ENCODE measurements at regions not wholly inside any gene's neighbourhood (a gene's known extent, or its start where the extent isn't known, plus 50 kb on each side); places are given as distances from the start of the nearest gene placed in this dataset.

DNA sequence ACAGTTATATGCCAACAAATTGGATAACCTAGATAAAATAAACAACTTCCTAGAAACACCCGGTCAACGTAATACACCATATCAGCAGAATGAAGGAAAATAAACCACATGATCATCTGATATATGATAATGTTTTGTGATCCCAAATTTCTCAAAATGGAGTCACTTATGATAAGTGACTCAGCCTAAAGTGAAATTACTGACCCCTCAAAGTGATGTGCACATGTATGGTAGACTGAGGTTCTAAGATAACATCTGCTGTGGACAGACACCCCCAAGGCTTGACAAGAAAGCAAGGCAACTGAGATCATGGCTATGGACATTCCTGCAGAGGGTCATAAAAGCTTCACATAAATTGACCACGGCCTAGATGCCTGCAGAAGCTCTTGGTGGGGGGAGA is 105.1 kb upstream of the DCN start:
- DNase-seq (ENCODE audit: low spot score): no peak
- TF ChIP-seq, protein P1, sequence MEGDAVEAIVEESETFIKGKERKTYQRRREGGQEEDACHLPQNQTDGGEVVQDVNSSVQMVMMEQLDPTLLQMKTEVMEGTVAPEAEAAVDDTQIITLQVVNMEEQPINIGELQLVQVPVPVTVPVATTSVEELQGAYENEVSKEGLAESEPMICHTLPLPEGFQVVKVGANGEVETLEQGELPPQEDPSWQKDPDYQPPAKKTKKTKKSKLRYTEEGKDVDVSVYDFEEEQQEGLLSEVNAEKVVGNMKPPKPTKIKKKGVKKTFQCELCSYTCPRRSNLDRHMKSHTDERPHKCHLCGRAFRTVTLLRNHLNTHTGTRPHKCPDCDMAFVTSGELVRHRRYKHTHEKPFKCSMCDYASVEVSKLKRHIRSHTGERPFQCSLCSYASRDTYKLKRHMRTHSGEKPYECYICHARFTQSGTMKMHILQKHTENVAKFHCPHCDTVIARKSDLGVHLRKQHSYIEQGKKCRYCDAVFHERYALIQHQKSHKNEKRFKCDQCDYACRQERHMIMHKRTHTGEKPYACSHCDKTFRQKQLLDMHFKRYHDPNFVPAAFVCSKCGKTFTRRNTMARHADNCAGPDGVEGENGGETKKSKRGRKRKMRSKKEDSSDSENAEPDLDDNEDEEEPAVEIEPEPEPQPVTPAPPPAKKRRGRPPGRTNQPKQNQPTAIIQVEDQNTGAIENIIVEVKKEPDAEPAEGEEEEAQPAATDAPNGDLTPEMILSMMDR (conservative IDR thresholded peaks at IDR 0.05; ENCODE audit: low read depth): no peak
- ChIA-PET CTCF (interaction anchor here (0.6 kb wide), 1 partner anchor 67 kb away, joined by 3 read pairs; no protein-coding TSS in a partner anchor), POLR2A (ENCODE audit: low non-redundant PET) (no interaction called here)
- no peak overlapping the region for H3K27ac ChIP-seq

GRCh38 chr12:91278126-91278525 is 95.5 kb upstream of the DCN start:
- POLR2A ChIA-PET (ENCODE audit: low non-redundant PET): no interaction called here
- TF ChIP-seq, protein P1 (conservative IDR thresholded peaks at IDR 0.05; ENCODE audit: low read depth): no peak
- H3K27ac ChIP-seq: no peak overlapping the region
- CTCF ChIA-PET: no interaction called here
- DNase-seq (ENCODE audit: low spot score): no peak

GRCh38 chr12:91276509-91276908 is 93.9 kb upstream of the DCN start:
- H3K27ac ChIP-seq: no peak overlapping the region
- CTCF ChIA-PET: interaction anchor here (0.6 kb wide), 1 partner anchor 19 kb away, joined by 6 read pairs; no protein-coding TSS in a partner anchor
- POLR2A ChIA-PET (ENCODE audit: low non-redundant PET): no interaction called here
- DNase-seq (ENCODE audit: low spot score): no peak
- TF ChIP-seq, protein P1 (conservative IDR thresholded peaks at IDR 0.05; ENCODE audit: low read depth): no peak

DNA sequence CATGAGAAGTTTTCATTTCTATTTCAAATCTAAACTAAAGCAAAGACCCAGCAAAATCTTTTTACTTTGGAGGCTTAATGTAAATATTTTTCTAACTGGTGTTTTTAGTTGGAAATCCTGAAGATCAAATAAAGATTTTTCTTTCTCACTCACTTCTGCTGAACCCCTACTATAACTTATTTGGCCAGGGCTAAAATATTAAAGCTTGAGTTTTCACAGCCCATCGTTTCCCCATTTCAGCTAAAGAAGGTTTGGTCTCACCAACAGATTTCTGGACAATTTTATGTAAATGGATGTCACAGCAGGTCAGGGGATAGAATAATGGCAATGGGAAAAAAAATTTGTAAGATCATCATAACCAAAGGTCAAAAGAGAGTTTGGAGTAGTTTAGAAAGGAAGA is 92.7 kb upstream of the DCN start:
- ChIA-PET CTCF (interaction anchor here (0.5 kb wide), 1 partner anchor 21 kb away, joined by 4 read pairs; no protein-coding TSS in a partner anchor), POLR2A (ENCODE audit: low non-redundant PET) (no interaction called here)
- no peak for DNase-seq (ENCODE audit: low spot score)
- TF ChIP-seq, protein P1 (conservative IDR thresholded peaks at IDR 0.05; ENCODE audit: low read depth): no peak
- no peak overlapping the region for H3K27ac ChIP-seq

DNA sequence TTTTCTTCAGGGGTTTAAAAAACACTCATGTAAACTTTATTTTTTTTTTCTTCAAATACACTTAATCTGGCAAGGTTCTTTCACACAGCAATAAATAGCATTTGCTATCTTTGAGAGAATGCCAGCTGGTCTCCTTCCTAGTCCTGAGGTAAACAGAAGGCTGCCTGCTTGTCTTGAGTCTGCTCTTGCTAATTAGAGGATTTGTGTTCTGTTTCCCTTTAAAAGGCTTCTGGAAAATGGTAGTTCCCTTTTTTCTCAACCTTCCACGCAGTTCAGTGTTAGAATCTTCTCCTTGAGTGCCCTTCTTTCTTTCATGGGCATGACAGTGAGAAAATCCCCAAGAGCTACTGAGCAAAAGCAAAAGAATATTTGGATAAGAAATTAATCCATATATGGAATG is 92.3 kb upstream of the DCN start:
- CTCF ChIA-PET: interaction anchor here (0.5 kb wide), 1 partner anchor 20 kb away, joined by 4 read pairs; no protein-coding TSS in a partner anchor
- POLR2A ChIA-PET (ENCODE audit: low non-redundant PET): no interaction called here
- DNase-seq (ENCODE audit: low spot score): no peak
- no peak overlapping the region for H3K27ac ChIP-seq
- TF ChIP-seq, protein P1 (conservative IDR thresholded peaks at IDR 0.05; ENCODE audit: low read depth): no peak

GRCh38 chr12:91273560-91273959 is 90.9 kb upstream of the DCN start:
- DNase-seq (ENCODE audit: low spot score): no peak
- CTCF ChIA-PET: no interaction called here
- POLR2A ChIA-PET (ENCODE audit: low non-redundant PET): no interaction called here
- H3K27ac ChIP-seq: no peak overlapping the region
- TF ChIP-seq, protein P1 (conservative IDR thresholded peaks at IDR 0.05; ENCODE audit: low read depth): no peak

All from RWPE1 (cell line).